AG08395 (cell line): ENCODE measurements at regions not wholly inside any gene's neighbourhood (a gene's known extent, or its start where the extent isn't known, plus 50 kb on each side); places are given as distances from the start of the nearest gene placed in this dataset.
A peak's percentile ranks its signal among the peaks of the same experiment; 100 is the strongest.
"Not testable (repeated sequence)": the region's sequence is repeated elsewhere in the genome, so short reads cannot be mapped to it uniquely, and the experiment has no call there.

Experiments used
- DNase-seq: peaks from one replicate; pipeline ENCODE4 v3.0.0; 2012; ENCODE audit warnings: mixed read lengths, low spot score

GRCh38 chr12:89064151-89064550, 288.1 kb downstream of the DUSP6 start:
- DNase-seq, result no peak

GRCh38 chr12:89062996-89063395, 289.3 kb downstream of the DUSP6 start:
- no peak for DNase-seq

GRCh38 chr12:89059721-89060541, 292.4 kb downstream of the DUSP6 start:
- peak; percentile 13 for DNase-seq

GRCh38 chr12:89059056-89059455, 293.2 kb downstream of the DUSP6 start:
- DNase-seq, result no peak

- no peak for DNase-seq
Observed at GRCh38 chr12:89058402-89058801, 293.9 kb downstream of the DUSP6 start.

GRCh38 chr12:89053817-89054216, 298.5 kb downstream of the DUSP6 start:
- not testable (repeated sequence) for DNase-seq

- peak; percentile 70 for DNase-seq
Observed at GRCh38 chr12:89051065-89051677, 301.1 kb downstream of the DUSP6 start.

- no peak for DNase-seq
Observed at GRCh38 chr12:89047856-89048418, 304.4 kb downstream of the DUSP6 start.

- no peak for DNase-seq
Observed at GRCh38 chr12:89041078-89041477, 311.2 kb downstream of the DUSP6 start.

GRCh38 chr12:89040146-89040964, 311.9 kb downstream of the DUSP6 start:
- no peak for DNase-seq

GRCh38 chr12:89038831-89039512, 313.3 kb downstream of the DUSP6 start:
- DNase-seq, result no peak

- DNase-seq, result no peak
Observed at GRCh38 chr12:89033062-89033461, 319.2 kb downstream of the DUSP6 start.

GRCh38 chr12:89029961-89030360, 322.3 kb downstream of the DUSP6 start:
- DNase-seq, result peak; percentile 5

GRCh38 chr12:89024580-89024979, 327.7 kb downstream of the DUSP6 start:
- no peak for DNase-seq

- DNase-seq, result no peak
Observed at GRCh38 chr12:89023936-89024335, 328.4 kb downstream of the DUSP6 start.

- DNase-seq, result no peak
Observed at GRCh38 chr12:89020689-89021088, 331.6 kb downstream of the DUSP6 start.

- DNase-seq, result no peak
Observed at GRCh38 chr12:89020121-89020480, 332.2 kb downstream of the DUSP6 start.

- peak; percentile 76 for DNase-seq
Observed at GRCh38 chr12:89019439-89020120, 332.7 kb downstream of the DUSP6 start.

GRCh38 chr12:89016970-89017778, 335.1 kb downstream of the DUSP6 start:
- peak; percentile 65 for DNase-seq

- DNase-seq, result no peak
Observed at GRCh38 chr12:89015419-89015818, 336.9 kb downstream of the DUSP6 start.
